ENCODE measurements at regions not wholly inside any gene's neighbourhood (a gene's known extent, or its start where the extent isn't known, plus 50 kb on each side); places are given as distances from the start of the nearest gene placed in this dataset.

GRCh38 chr15:46174122-46174521 is 539.3 kb downstream of the SQOR start:
- FAIRE-seq (no peak), ATAC-seq (no peak), DNase-seq (ENCODE audit: low read depth in 1 of 2, low spot score in 1 of 2) (no peak)
- Histone ChIP-seq H3K9me3 (no peaks in the 10 kb centered on the region), H3K4me3 (no peak overlapping the region), H3K4me1 (no peaks in the 10 kb centered on the region), H3K4me2 (no peak overlapping the region), H3K27ac (no peak overlapping the region)
- WGBS (ENCODE audit: missing lambda C conversion rate): 2% methylated on average over 2 of the region's 2 CpGs
- ChIA-PET CTCF (no interaction called here), POLR2A (no interaction called here)
- TF ChIP-seq HOXA7 (CRISPR knock-in tag; IDR thresholded peaks at IDR 0.05) (no peak), EP300 (IDR thresholded peaks at IDR 0.05) (no peak), MAZ (IDR thresholded peaks at IDR 0.05; ENCODE audit: borderline replicate concordance, low read depth, low read length) (no peak), CEBPB (IDR thresholded peaks at IDR 0.05) (no peak), CHD2 (IDR thresholded peaks at IDR 0.05; ENCODE audit: low read length, partially characterized antibody) (no peak), PHF8 (IDR thresholded peaks at IDR 0.05; ENCODE audit: borderline replicate concordance, low read depth) (no peak), GATA3 (IDR thresholded peaks at IDR 0.05; ENCODE audit: borderline replicate concordance) (no peak), NFE2L2 (conservative IDR thresholded peaks at IDR 0.05; ENCODE audit: low read length) (no peak), EHF (CRISPR knock-in tag; IDR thresholded peaks at IDR 0.05) (no peak), SREBF2 (IDR thresholded peaks at IDR 0.05) (no peak), CHD4 (IDR thresholded peaks at IDR 0.05; ENCODE audit: borderline replicate concordance) (no peak)

- DNase-seq (ENCODE audit: low read depth in 1 of 2, low spot score in 1 of 2): no peak
- WGBS (ENCODE audit: missing lambda C conversion rate): 3% methylated on average over 2 of the region's 2 CpGs
These were observed 542.4 kb downstream of the SQOR start for GRCh38 chr15:46177219-46177618.

GRCh38 chr15:46178138-46178537 is 543.3 kb downstream of the SQOR start:
- ChIA-PET CTCF (no interaction called here), POLR2A (no interaction called here)
- 8% methylated on average over 1 of the region's 1 CpG for WGBS (ENCODE audit: missing lambda C conversion rate)
- Histone ChIP-seq H3K4me3 (no peak overlapping the region), H3K4me2 (no peak overlapping the region), H3K4me1 (no peaks in the 10 kb centered on the region), H3K9me3 (no peaks in the 10 kb centered on the region), H3K27ac (no peak overlapping the region)
- no peak for FAIRE-seq
- no peak for ATAC-seq
- no peak for DNase-seq (ENCODE audit: low read depth in 1 of 2, low spot score in 1 of 2)
- TF ChIP-seq TP53 (CRISPR knock-in tag; IDR thresholded peaks at IDR 0.05) (no peak), SMC3 (IDR thresholded peaks at IDR 0.05) (no peak), ZFP36 (IDR thresholded peaks at IDR 0.05; ENCODE audit: borderline replicate concordance, partially characterized antibody) (no peak), EHF (CRISPR knock-in tag; IDR thresholded peaks at IDR 0.05) (no peak), NPAS2 (CRISPR knock-in tag; IDR thresholded peaks at IDR 0.05; ENCODE audit: borderline replicate concordance) (no peak), REST (IDR thresholded peaks at IDR 0.05) (no peak), ATOH8 (CRISPR knock-in tag; IDR thresholded peaks at IDR 0.05; ENCODE audit: low read depth) (no peak), POLR2AphosphoS2 (conservative IDR thresholded peaks at IDR 0.05; ENCODE audit: low read length) (no peak), ZSCAN20 (CRISPR knock-in tag; IDR thresholded peaks at IDR 0.05) (no peak), RARB (CRISPR knock-in tag; IDR thresholded peaks at IDR 0.05) (no peak), HMGXB4 (CRISPR knock-in tag; IDR thresholded peaks at IDR 0.05; ENCODE audit: borderline replicate concordance) (no peak), KDM5A (IDR thresholded peaks at IDR 0.05) (no peak), EHMT2 (IDR thresholded peaks at IDR 0.05; ENCODE audit: low read depth) (no peak)

More at GRCh38 chr15:46177219-46177618, 542.4 kb downstream of the SQOR start:
- ATAC-seq (no peak), FAIRE-seq (no peak)
- Histone ChIP-seq H3K27ac (no peak overlapping the region), H3K4me2 (no peak overlapping the region), H3K9me3 (no peaks in the 10 kb centered on the region), H3K4me3 (no peak overlapping the region), H3K4me1 (no peaks in the 10 kb centered on the region)
- TF ChIP-seq MYC (IDR thresholded peaks at IDR 0.05; ENCODE audit: borderline replicate concordance, low read length) (no peak), ZSCAN20 (CRISPR knock-in tag; IDR thresholded peaks at IDR 0.05) (no peak), EHMT2 (IDR thresholded peaks at IDR 0.05; ENCODE audit: low read depth) (no peak), CEBPB (IDR thresholded peaks at IDR 0.05) (no peak)
- ChIA-PET POLR2A (no interaction called here), CTCF (no interaction called here)

Data from A549 (cell line).